Right ventricle myocardium superior (tissue), 1 donor: ENCODE measurements at regions not wholly inside any gene's neighbourhood (a gene's known extent, or its start where the extent isn't known, plus 50 kb on each side); places are given as distances from the start of the nearest gene placed in this dataset.

ENCODE experiments used
- ATAC-seq: fragments of 200-7000 bp; cut with Tn5 transposase; one replicate; pipeline ENCODE4 v1.9.1; 2020; ENCODE audit warnings: mild to moderate bottlenecking; ENCODE audit not compliant: poor library complexity
- DNase-seq: peaks from one replicate; pipeline ENCODE4 v3.0.0-alpha.2; 2020
- intact Hi-C: fragments of 100-400 bp; cut with DNase I; formaldehyde crosslinking; loops from one replicate; pipeline ENCODE4 v1.11.2; 2022
- donor health status: DM: no; HTN: yes; CAD: no; lungs with severe emphysema.

DNA sequence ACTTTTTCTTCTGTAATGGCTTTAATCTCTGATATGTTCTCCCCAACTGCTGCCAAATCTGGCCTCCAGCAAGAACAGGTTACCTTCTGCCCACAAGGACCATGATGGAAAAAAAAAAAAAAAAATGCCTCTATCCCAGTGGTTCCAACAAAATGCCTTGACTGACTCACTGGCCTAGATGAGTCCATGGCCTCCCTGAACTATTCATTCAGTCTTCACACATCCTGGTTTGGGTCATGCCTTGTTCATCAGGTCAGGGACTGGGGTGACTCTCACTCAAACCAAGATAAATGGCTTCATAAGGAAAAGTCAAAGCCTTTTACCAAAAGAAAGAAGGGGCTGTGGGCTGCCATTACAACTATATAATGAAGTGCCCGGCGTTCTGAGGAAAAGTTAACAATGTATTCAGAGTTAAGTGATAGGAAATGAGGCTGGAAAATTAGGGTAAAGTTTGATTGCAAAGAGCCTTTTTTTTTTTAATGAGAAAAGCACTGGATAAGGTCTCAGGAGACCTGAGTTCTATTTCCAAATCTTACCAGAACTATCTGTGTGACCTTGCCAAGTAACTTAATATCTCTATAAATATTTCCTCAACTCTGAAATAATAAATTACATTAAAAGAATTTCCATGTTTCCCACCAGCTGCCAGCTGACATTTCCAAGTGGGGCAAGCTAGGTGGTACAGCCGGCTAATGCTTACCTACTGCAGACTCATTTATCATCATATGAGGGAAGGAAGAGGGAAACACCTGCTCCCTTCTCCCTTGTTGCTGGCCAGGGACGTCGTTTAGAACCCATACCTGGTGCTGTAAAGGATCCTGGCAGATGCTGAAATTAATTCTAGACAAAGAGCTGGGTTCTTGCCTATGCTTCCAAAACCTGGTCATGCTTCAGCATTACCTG, 380.0 kb upstream of the MARCKS start:
- intact Hi-C loops, result no loop called here

DNA sequence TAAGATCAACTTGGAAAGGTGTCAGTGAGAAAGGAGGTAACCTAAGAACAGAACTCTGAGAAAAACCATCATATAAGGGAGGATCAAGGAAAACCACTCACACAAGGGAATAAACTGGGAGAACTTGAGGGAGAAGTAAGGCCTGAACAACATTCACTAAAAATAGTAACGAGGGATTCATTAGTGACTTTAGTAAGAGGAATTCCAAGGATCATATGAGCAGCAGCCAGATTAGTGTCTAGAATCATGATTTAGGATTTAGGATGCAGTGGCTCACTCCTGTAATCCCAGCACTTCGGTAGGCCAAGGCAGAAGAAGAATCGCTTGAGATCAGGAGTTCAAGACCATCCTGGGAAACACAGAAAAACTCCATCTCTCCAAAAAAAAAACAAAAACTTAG, 376.5 kb upstream of the MARCKS start:
- no peak for ATAC-seq
- intact Hi-C loops, result no loop called here

More for the DNA sequence above, 380.0 kb upstream of the MARCKS start:
- no peak for ATAC-seq
- no peak for DNase-seq

GRCh38 chr6:113481458-113481857, 375.7 kb upstream of the MARCKS start:
- ATAC-seq (no peak), DNase-seq (no peak)
- intact Hi-C loops, result no loop called here

More for the DNA sequence above, 376.5 kb upstream of the MARCKS start:
- no peak for DNase-seq

GRCh38 chr6:113481910-113482309, 375.2 kb upstream of the MARCKS start:
- intact Hi-C loops, result no loop called here
- no peak for DNase-seq
- ATAC-seq, result no peak

- DNase-seq (no peak), ATAC-seq (no peak)
- intact Hi-C loops, result no loop called here
Observed at GRCh38 chr6:113482771-113483170, 374.4 kb upstream of the MARCKS start.

DNA sequence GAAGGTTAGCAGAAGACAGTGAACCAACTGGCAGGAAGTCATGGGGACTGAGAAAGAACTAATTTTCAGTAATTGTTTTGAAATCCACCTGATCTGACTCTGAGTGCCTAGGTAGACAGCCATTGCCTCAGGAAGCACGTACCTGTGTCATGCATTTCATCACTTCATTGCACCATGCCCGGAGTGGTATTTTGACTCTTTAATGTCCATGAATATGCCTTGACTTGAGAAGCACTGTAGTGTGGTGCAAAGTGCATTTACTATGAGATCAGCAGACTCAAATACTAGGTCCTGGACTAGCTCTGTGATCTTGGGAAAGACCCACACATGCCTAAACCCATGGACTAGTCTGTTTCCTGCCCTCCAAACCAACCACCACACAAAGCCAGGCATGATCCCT, 370.9 kb upstream of the MARCKS start:
- intact Hi-C loops, result no loop called here
- ATAC-seq (no peak), DNase-seq (peak; percentile 43)

GRCh38 chr6:113487489-113488058, 369.6 kb upstream of the MARCKS start:
- no peak for ATAC-seq
- intact Hi-C loops, result no loop called here
- no peak for DNase-seq

- ATAC-seq (no peak), DNase-seq (no peak)
- intact Hi-C loops, result no loop called here
Observed at GRCh38 chr6:113488061-113488460, 369.1 kb upstream of the MARCKS start.

GRCh38 chr6:113488812-113489685, 368.1 kb upstream of the MARCKS start:
- no peak for ATAC-seq
- intact Hi-C loops, result no loop called here
- DNase-seq, result no peak

DNA sequence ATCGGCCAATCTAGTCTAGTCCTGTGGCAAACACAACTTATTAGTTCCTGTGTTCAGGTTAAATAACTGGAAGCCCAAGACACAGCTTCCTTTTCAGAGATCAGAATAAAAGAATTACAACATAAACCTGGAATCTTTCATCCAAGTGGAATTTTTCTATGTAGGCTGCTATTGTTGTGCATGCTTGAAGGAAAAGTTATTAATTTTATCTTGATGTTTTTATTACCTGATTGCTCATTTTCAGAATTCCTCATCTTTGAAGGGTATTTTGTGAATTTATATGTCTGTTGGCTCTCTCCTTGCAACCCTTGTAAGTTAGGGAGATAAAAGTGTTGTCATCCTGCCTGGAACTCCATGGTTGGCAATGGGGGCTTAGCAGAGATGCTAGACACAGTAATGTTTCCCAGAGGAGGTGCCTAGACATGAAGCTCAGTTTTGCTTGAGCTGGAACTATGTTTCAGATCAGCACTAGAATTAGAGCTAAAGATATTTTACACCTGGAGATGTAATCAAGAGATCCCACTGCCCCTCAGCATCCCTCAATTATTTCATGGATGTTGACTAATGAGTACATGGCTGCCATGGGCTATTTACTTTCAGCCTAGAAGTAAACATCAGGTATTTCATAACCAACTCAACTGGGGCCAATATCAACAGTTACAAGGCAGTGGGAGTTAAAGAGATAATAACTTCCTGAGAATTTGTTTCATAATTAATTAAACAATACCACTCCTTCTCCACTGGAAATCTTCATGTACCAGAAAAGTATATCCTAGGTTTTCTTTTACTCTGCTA, 367.0 kb upstream of the MARCKS start:
- ATAC-seq (no peak), DNase-seq (no peak)
- intact Hi-C loops, result no loop called here

GRCh38 chr6:113491376-113491775, 365.8 kb upstream of the MARCKS start:
- no peak for ATAC-seq
- intact Hi-C loops, result no loop called here
- no peak for DNase-seq

DNA sequence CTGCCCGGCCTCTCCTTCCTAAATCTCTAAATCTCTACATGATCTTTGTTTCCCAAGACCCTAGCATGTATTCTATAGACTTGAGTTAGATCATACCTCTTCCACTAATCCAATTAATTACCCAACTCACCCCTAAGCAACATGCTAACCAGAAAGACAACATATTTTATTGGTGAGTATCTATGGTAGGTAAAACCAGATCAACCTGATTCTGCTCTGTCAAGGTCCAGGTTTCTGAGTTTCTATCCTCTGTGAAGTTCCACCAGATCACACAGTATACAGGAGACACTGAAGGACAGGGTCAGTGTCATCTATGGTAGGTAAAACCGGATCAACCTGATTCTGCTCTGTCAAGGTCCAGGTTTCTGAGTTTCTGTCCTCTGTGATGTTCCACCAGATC, 363.2 kb upstream of the MARCKS start:
- intact Hi-C loops, result no loop called here
- no peak for DNase-seq
- ATAC-seq, result no peak

- DNase-seq (no peak), ATAC-seq (no peak)
- intact Hi-C loops, result no loop called here
Observed at GRCh38 chr6:113495521-113495920, 361.6 kb upstream of the MARCKS start.

GRCh38 chr6:113496166-113496565, 361.0 kb upstream of the MARCKS start:
- ATAC-seq, result no peak
- intact Hi-C loops, result no loop called here

GRCh38 chr6:113500221-113500620, 356.9 kb upstream of the MARCKS start:
- no peak for ATAC-seq
- DNase-seq, result no peak
- intact Hi-C loops, result no loop called here

More at GRCh38 chr6:113496166-113496565, 361.0 kb upstream of the MARCKS start:
- no peak for DNase-seq

- intact Hi-C loops, result no loop called here
- ATAC-seq (no peak), DNase-seq (no peak)
Observed at GRCh38 chr6:113505084-113505699, 352.0 kb upstream of the MARCKS start.

DNA sequence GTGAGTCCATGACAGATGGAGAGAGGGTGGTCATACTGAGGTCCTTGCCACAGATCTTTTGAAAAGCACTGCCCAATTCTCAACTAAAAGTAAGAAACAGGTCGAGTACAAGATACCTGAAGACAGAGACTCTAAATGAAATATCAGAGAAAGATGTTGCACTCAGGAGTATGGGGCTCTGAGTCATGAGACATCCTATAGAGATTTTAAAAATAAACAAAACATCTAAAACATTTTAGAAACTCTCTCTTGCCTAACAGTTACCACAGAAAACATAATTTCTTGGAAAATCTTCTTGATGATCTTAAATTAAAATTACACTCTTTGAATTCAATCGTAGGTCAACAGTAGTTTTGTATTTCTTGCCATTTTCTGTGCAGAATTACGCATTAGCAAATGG, 348.9 kb upstream of the MARCKS start:
- ATAC-seq, result no peak
- no peak for DNase-seq
- intact Hi-C loops, result no loop called here

DNA sequence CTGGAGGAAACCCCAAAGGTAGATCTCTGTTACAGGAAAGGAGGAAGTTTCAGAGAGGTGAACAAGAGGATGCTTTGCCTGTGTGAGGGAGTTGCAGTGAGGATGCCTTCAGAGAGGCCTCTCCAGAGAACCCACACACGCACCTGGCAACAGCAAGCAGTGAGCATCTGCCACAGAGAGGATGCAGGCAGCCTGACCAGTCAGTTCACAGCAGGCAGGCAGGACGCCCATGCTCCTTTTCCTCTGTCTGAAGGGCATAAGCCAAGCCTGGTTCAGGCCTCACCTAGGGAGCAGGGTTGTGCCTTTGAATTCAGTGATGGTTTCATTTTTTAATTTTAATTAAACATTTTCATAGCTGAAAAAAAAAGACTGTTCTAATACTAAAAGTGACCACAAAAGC, 346.0 kb upstream of the MARCKS start:
- DNase-seq (no peak), ATAC-seq (no peak)
- intact Hi-C loops, result no loop called here
